ENCODE measurements at regions not wholly inside any gene's neighbourhood (a gene's known extent, or its start where the extent isn't known, plus 50 kb on each side); places are given as distances from the start of the nearest gene placed in this dataset.

DNA sequence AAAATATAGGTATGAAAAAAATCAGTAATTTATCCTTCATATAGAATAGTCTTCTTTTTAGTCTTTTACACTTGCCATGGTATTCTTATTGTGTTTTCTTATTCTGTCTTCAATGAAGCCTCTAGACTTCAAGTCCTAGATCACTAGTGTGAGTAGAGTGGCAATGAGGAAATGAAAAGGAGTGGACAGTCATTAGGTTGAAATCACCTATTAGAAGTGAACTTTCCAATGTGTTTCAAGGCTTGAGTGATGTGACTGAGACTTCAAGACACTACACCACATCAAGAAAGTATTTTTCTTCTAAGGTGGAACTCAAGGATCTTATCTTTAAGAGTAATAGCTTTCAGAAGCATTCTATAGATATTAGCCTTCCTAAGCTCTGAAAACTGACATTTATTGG, 357.8 kb upstream of the MBL2 start:
- ATAC-seq: no peak
- TF ChIP-seq POLR2A (IDR thresholded peaks at IDR 0.05): no peak
- no peak for TF ChIP-seq CTCF (IDR thresholded peaks at IDR 0.05)

GRCh38 chr10:53127686-53128085, 355.1 kb upstream of the MBL2 start:
- DNase-seq: no peak
- Histone ChIP-seq H3K27me3 (no peaks in the 10 kb centered on the region), H3K36me3 (no peaks in the 10 kb centered on the region), H3K4me1 (no peaks in the 10 kb centered on the region), H3K9me3 (no peaks in the 10 kb centered on the region), H3K27ac (no peak overlapping the region), H3K4me3 (no peak overlapping the region)
- ATAC-seq: no peak
- intact Hi-C loops (cut with DNase I): no loop called here
- TF ChIP-seq CTCF (IDR thresholded peaks at IDR 0.05): no peak
- no peak for TF ChIP-seq POLR2A (IDR thresholded peaks at IDR 0.05)
- 47% methylated on average over 4 of the region's 4 CpGs for WGBS (ENCODE audit: insufficient coverage, low coverage, low lambda C conversion rate, missing lambda C conversion rate)

More for the DNA sequence above, 357.8 kb upstream of the MBL2 start:
- Histone ChIP-seq H3K4me1 (peaks cover 0 to 3% (median 0%) of the 10 kb centered on the region in 4 donors), H3K4me3 (no peak overlapping the region), H3K9me3 (no peaks in the 10 kb centered on the region), H3K27me3 (no peaks in the 10 kb centered on the region), H3K27ac (no peak overlapping the region), H3K36me3 (no peaks in the 10 kb centered on the region)
- no peak for DNase-seq
- intact Hi-C loops (cut with DNase I): no loop called here

DNA sequence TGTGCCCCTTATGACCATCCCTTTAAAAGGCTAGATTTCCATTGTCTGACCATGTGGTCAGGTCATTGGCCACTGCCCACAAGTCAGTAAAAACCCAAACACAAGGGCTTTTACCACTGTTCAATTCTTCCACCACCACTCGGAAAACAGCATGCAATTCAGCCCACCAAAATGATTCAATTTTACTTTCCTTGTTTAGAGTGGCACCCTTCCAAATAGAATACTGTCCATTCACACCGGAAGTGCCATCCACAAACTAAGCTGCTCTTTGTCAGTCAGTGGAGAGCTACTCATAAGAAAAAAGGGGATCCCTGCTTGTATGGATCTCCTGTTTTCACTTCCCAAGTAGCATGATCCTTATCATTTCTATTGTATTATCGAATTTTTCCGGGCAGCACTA, 350.7 kb upstream of the MBL2 start:
- Histone ChIP-seq H3K27ac (no peak overlapping the region), H3K36me3 (no peaks in the 10 kb centered on the region), H3K27me3 (no peaks in the 10 kb centered on the region), H3K9me3 (no peaks in the 10 kb centered on the region), H3K4me1 (no peaks in the 10 kb centered on the region), H3K4me3 (no peak overlapping the region)
- DNase-seq (no peak), ATAC-seq (no peak)
- WGBS (ENCODE audit: insufficient coverage, low coverage, low lambda C conversion rate, missing lambda C conversion rate): 80% methylated on average over 4 of the region's 4 CpGs
- no peak for TF ChIP-seq CTCF (IDR thresholded peaks at IDR 0.05)
- TF ChIP-seq POLR2A (IDR thresholded peaks at IDR 0.05): no peak
- intact Hi-C loops (cut with DNase I): no loop called here

DNA sequence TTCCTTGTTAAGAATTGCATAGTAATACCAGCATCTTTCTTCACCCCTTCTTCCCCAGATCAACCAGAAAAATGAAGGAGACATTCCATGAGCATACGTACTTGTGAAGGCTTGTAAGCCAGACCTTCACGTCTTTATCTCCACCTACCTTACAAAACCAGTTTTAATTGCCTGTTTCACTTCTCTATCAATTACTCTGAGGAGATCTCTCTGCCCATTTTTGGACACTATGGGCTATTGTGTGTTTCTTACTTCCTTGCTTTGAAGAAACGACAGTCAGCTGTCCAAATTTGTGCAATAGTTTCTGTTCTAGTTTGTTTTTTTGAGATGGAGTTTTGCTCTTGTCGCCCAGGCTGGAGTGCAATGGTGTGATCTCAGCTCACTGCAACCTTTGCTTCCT, 349.7 kb upstream of the MBL2 start:
- Histone ChIP-seq H3K4me1 (no peaks in the 10 kb centered on the region), H3K4me3 (no peak overlapping the region), H3K9me3 (no peaks in the 10 kb centered on the region), H3K27ac (no peak overlapping the region), H3K36me3 (no peaks in the 10 kb centered on the region), H3K27me3 (no peaks in the 10 kb centered on the region)
- intact Hi-C loops (cut with DNase I): no loop called here
- DNase-seq: no peak
- TF ChIP-seq CTCF (IDR thresholded peaks at IDR 0.05): no peak
- TF ChIP-seq POLR2A (IDR thresholded peaks at IDR 0.05): no peak
- ATAC-seq: no peak
- 58% methylated on average over 4 of the region's 4 CpGs for WGBS (ENCODE audit: insufficient coverage, low coverage, low lambda C conversion rate, missing lambda C conversion rate)

- Histone ChIP-seq H3K36me3 (no peaks in the 10 kb centered on the region), H3K9me3 (no peaks in the 10 kb centered on the region), H3K4me3 (no peak overlapping the region), H3K4me1 (no peaks in the 10 kb centered on the region), H3K27me3 (no peaks in the 10 kb centered on the region), H3K27ac (no peak overlapping the region)
- WGBS (ENCODE audit: insufficient coverage, low coverage, low lambda C conversion rate, missing lambda C conversion rate): 86% methylated on average over 2 of the region's 2 CpGs
- intact Hi-C loops (cut with DNase I): no loop called here
- no peak for ATAC-seq
- no peak for DNase-seq
- no peak for TF ChIP-seq POLR2A (IDR thresholded peaks at IDR 0.05)
Observed at GRCh38 chr10:53115660-53116059, 343.1 kb upstream of the MBL2 start.
